ENCODE measurements at regions not wholly inside any gene's neighbourhood (a gene's known extent, or its start where the extent isn't known, plus 50 kb on each side); places are given as distances from the start of the nearest gene placed in this dataset.

GRCh38 chr18:43482136-43482535 lies 204.8 kb upstream of the SYT4 start:
- Histone ChIP-seq H4K20me1 (ENCODE audit: insufficient read depth, low read length) (no peaks in the 10 kb centered on the region), H3K4me2 (ENCODE audit: low read length) (no peak overlapping the region), H3K79me2 (ENCODE audit: insufficient read depth, low read length) (no peaks in the 10 kb centered on the region), H3K27me3 (ENCODE audit: insufficient read depth, low read length) (no peaks in the 10 kb centered on the region), H3K4me3 (ENCODE audit: insufficient read depth, low read depth, low read length) (no peak overlapping the region), H3K4me1 (ENCODE audit: insufficient read depth, low read length) (no peaks in the 10 kb centered on the region), H3K27ac (ENCODE audit: low read depth, low read length) (no peak overlapping the region), H3K9me3 (ENCODE audit: insufficient read depth, low read depth, low read length) (peaks cover 7% of the 10 kb centered on the region), H2AFZ (ENCODE audit: low read depth, low read length) (no peak overlapping the region), H3K9ac (ENCODE audit: low read length) (no peak overlapping the region), H3K36me3 (ENCODE audit: insufficient read depth, low read length) (no peaks in the 10 kb centered on the region)
- DNase-seq (ENCODE audit: low read depth) (no peak), FAIRE-seq (no peak)
- H3K27me3 Mint-ChIP-seq (ENCODE audit: low read depth, unreplicated experiment): no peaks in the 10 kb centered on the region
- peaks cover 5% of the 10 kb centered on the region for H3K9me3 Mint-ChIP-seq (ENCODE audit: unreplicated experiment)
- H3K4me3 Mint-ChIP-seq (ENCODE audit: unreplicated experiment): no peak overlapping the region
- TF ChIP-seq CTCF (IDR thresholded peaks at IDR 0.05; ENCODE audit: insufficient read depth, low read depth, low read length): no peak
- TF ChIP-seq EZH2 (IDR thresholded peaks at IDR 0.05; ENCODE audit: insufficient read depth, low read length): no peak
- no peaks in the 10 kb centered on the region for H3K4me1 Mint-ChIP-seq (ENCODE audit: low read depth, unreplicated experiment)
- no peaks in the 10 kb centered on the region for H3K36me3 Mint-ChIP-seq (ENCODE audit: low read depth, unreplicated experiment)
- no peak overlapping the region for H3K27ac Mint-ChIP-seq (ENCODE audit: unreplicated experiment)

- DNase-seq (ENCODE audit: low read depth) (no peak), FAIRE-seq (no peak)
- no peak overlapping the region for H3K4me2 ChIP-seq (ENCODE audit: low read length)
- H3K4me1 ChIP-seq (ENCODE audit: insufficient read depth, low read length): no peaks in the 10 kb centered on the region
- H3K9ac ChIP-seq (ENCODE audit: low read length): no peak overlapping the region
- H3K27me3 ChIP-seq (ENCODE audit: insufficient read depth, low read length): no peaks in the 10 kb centered on the region
- Mint-ChIP-seq H3K9me3 (ENCODE audit: unreplicated experiment) (peaks cover 5% of the 10 kb centered on the region), H3K36me3 (ENCODE audit: low read depth, unreplicated experiment) (no peaks in the 10 kb centered on the region), H3K4me3 (ENCODE audit: unreplicated experiment) (no peak overlapping the region), H3K4me1 (ENCODE audit: low read depth, unreplicated experiment) (no peaks in the 10 kb centered on the region), H3K27me3 (ENCODE audit: low read depth, unreplicated experiment) (no peaks in the 10 kb centered on the region), H3K27ac (ENCODE audit: unreplicated experiment) (no peak overlapping the region)
- H3K27ac ChIP-seq (ENCODE audit: low read depth, low read length): no peak overlapping the region
- H4K20me1 ChIP-seq (ENCODE audit: insufficient read depth, low read length): no peaks in the 10 kb centered on the region
- no peak overlapping the region for H3K4me3 ChIP-seq (ENCODE audit: insufficient read depth, low read depth, low read length)
- H2AFZ ChIP-seq (ENCODE audit: low read depth, low read length): no peak overlapping the region
- TF ChIP-seq EZH2 (IDR thresholded peaks at IDR 0.05; ENCODE audit: insufficient read depth, low read length) (no peak), CTCF (IDR thresholded peaks at IDR 0.05; ENCODE audit: insufficient read depth, low read depth, low read length) (no peak)
- H3K36me3 ChIP-seq (ENCODE audit: insufficient read depth, low read length): no peaks in the 10 kb centered on the region
- peaks cover 7% of the 10 kb centered on the region for H3K9me3 ChIP-seq (ENCODE audit: insufficient read depth, low read depth, low read length)
- no peaks in the 10 kb centered on the region for H3K79me2 ChIP-seq (ENCODE audit: insufficient read depth, low read length)
Measured at GRCh38 chr18:43482600-43482999, 205.3 kb upstream of the SYT4 start.

- no peaks in the 10 kb centered on the region for H4K20me1 ChIP-seq (ENCODE audit: insufficient read depth, low read length)
- Mint-ChIP-seq H3K4me3 (ENCODE audit: unreplicated experiment) (no peak overlapping the region), H3K4me1 (ENCODE audit: low read depth, unreplicated experiment) (no peaks in the 10 kb centered on the region), H3K27me3 (ENCODE audit: low read depth, unreplicated experiment) (no peaks in the 10 kb centered on the region), H3K9me3 (ENCODE audit: unreplicated experiment) (peaks cover 5% of the 10 kb centered on the region), H3K36me3 (ENCODE audit: low read depth, unreplicated experiment) (no peaks in the 10 kb centered on the region), H3K27ac (ENCODE audit: unreplicated experiment) (no peak overlapping the region)
- H3K27me3 ChIP-seq (ENCODE audit: insufficient read depth, low read length): no peaks in the 10 kb centered on the region
- H3K79me2 ChIP-seq (ENCODE audit: insufficient read depth, low read length): no peaks in the 10 kb centered on the region
- FAIRE-seq: no peak
- no peak overlapping the region for H3K4me2 ChIP-seq (ENCODE audit: low read length)
- no peak overlapping the region for H3K9ac ChIP-seq (ENCODE audit: low read length)
- no peak overlapping the region for H3K27ac ChIP-seq (ENCODE audit: low read depth, low read length)
- DNase-seq (ENCODE audit: low read depth): no peak
- H3K4me3 ChIP-seq (ENCODE audit: insufficient read depth, low read depth, low read length): no peak overlapping the region
- H2AFZ ChIP-seq (ENCODE audit: low read depth, low read length): no peak overlapping the region
- TF ChIP-seq EZH2 (IDR thresholded peaks at IDR 0.05; ENCODE audit: insufficient read depth, low read length): no peak
- TF ChIP-seq CTCF (IDR thresholded peaks at IDR 0.05; ENCODE audit: insufficient read depth, low read depth, low read length): no peak
- peaks cover 7% of the 10 kb centered on the region for H3K9me3 ChIP-seq (ENCODE audit: insufficient read depth, low read depth, low read length)
- H3K4me1 ChIP-seq (ENCODE audit: insufficient read depth, low read length): no peaks in the 10 kb centered on the region
- H3K36me3 ChIP-seq (ENCODE audit: insufficient read depth, low read length): no peaks in the 10 kb centered on the region
Measured at GRCh38 chr18:43484710-43485109, 207.4 kb upstream of the SYT4 start.
